ENCODE measurements at regions not wholly inside any gene's neighbourhood (a gene's known extent, or its start where the extent isn't known, plus 50 kb on each side); places are given as distances from the start of the nearest gene placed in this dataset.

DNA sequence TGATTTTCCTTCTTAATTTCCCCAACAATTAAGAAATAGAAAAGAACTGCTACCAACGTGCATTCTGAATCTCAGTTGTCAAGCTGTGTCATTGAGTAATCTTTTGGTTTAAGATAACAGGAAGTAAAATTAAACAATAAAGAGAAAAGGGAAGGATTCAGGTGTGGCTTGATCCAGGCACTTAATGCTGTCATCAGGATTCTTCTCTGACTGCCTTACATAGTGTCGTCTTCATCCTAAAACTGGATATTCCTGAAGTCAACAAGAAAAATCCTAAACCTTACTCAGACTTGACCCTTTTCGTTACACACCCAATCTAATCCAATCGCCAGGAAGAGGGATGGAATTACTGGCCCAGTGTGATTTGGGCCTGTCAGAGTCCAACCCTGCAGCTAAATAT, 443.8 kb downstream of the MED13L start:
- TF ChIP-seq TAF1 (IDR thresholded peaks at IDR 0.05; ENCODE audit: low read depth), result no peak
- TF ChIP-seq, protein P1, sequence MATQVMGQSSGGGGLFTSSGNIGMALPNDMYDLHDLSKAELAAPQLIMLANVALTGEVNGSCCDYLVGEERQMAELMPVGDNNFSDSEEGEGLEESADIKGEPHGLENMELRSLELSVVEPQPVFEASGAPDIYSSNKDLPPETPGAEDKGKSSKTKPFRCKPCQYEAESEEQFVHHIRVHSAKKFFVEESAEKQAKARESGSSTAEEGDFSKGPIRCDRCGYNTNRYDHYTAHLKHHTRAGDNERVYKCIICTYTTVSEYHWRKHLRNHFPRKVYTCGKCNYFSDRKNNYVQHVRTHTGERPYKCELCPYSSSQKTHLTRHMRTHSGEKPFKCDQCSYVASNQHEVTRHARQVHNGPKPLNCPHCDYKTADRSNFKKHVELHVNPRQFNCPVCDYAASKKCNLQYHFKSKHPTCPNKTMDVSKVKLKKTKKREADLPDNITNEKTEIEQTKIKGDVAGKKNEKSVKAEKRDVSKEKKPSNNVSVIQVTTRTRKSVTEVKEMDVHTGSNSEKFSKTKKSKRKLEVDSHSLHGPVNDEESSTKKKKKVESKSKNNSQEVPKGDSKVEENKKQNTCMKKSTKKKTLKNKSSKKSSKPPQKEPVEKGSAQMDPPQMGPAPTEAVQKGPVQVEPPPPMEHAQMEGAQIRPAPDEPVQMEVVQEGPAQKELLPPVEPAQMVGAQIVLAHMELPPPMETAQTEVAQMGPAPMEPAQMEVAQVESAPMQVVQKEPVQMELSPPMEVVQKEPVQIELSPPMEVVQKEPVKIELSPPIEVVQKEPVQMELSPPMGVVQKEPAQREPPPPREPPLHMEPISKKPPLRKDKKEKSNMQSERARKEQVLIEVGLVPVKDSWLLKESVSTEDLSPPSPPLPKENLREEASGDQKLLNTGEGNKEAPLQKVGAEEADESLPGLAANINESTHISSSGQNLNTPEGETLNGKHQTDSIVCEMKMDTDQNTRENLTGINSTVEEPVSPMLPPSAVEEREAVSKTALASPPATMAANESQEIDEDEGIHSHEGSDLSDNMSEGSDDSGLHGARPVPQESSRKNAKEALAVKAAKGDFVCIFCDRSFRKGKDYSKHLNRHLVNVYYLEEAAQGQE (IDR thresholded peaks at IDR 0.05; ENCODE audit: low read depth), result no peak
- no peak for TF ChIP-seq CEBPB (IDR thresholded peaks at IDR 0.05)
- TF ChIP-seq TCF12 (IDR thresholded peaks at IDR 0.05; ENCODE audit: low read depth), result no peak
- TF ChIP-seq FOXM1 (IDR thresholded peaks at IDR 0.05; ENCODE audit: borderline replicate concordance, low read depth), result no peak
- TF ChIP-seq YY1 (IDR thresholded peaks at IDR 0.05; ENCODE audit: low read depth), result no peak
- no peak for TF ChIP-seq RAD21 (IDR thresholded peaks at IDR 0.05; ENCODE audit: low read depth)
- TF ChIP-seq, protein P2, sequence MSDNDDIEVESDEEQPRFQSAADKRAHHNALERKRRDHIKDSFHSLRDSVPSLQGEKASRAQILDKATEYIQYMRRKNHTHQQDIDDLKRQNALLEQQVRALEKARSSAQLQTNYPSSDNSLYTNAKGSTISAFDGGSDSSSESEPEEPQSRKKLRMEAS (IDR thresholded peaks at IDR 0.05), result no peak
